CD4-positive, alpha-beta T cell treated with Interleukin-10 for 1 hour (primary cell): ENCODE measurements at regions not wholly inside any gene's neighbourhood (a gene's known extent, or its start where the extent isn't known, plus 50 kb on each side); places are given as distances from the start of the nearest gene placed in this dataset.

Source experiments
- DNase-seq: peaks from one replicate; pipeline ENCODE4 v3.0.0-alpha.2; 2020

DNA sequence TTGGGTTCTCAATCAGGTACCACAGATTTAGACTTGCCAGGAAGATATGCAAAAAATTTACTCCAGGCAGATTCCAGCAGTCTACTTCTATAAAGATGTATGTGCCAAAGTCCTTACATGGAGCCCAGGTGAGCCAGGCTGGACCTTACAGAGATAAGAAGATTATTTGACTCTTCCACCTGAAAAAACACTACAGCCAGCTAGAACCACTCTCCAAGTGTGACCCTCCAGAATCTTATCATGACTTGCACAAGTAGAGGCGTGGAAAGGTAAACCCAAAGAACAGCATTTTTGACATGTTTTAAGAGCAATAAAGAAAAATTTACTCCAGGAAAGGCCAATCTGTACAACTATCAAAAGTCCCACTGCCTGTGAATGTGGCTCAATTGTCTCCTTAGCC, 146.8 kb upstream of the DPT start:
- DNase-seq = no peak

DNA sequence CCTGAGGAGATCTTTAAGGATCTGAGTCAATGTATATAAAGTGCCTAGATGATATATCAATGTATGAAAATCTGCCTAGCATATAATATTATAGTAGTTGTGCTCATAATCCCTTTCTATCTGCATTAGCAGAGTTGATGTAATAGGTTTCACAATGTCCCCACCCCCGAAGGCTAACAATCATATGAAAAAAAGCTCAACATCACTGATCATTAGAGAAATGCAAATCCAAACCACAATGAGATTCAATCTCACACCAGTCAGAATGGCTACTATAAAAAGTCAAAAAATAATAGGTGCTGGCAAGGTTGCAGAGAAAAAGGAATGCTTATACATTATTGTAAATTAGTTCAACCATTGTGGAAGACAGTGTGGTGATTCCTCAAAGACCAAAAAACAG, 147.8 kb upstream of the DPT start:
- DNase-seq = no peak

- no peak for DNase-seq
These were observed 151.1 kb upstream of the DPT start for GRCh38 chr1:168879896-168880734.

DNA sequence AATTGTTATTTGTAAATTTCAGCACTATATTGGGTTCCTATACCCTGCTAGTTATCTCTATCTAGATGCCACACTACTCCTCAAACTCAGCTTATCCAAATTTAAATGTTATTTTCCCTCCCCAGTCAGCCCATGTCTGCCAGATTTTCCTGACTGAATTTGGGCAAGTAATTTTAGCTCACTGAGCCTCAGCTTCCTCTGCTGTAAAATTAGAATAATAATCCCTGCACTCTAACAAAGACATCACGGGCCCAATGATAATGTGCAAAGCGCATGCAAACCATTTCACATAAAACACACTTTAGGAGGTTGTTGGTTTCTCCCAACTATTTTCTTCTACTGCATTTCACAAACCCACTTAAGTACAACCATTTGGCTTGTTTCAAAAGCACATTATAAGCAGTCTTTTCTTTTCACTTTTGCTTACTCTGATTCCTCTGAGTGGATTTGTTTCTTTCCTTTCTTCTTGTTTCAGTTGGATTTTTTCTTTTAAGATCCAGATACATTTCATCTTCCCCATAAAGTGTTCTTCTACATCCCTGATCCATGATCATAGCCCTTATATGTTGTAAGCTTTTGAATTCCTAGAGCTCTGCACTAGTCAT, 152.8 kb upstream of the DPT start:
- no peak for DNase-seq

DNA sequence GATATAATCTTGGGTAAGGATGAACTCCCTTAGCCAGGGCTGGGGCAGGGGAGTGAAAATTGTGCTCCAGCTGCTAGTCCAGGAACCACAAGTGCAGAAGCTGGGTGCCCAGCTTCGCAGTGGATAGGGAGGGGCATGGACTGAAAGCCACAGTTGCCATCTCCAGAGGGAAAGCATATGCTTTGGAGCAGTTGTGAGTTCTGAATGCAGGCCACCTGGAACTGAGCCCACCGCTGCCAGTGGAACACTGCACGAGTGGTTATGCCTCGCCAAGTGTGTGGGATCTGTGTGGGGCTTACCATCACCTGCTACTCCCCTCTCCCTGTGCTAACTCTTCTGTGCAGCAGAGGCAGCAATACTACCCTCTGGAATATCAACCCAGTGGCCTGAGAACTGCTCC, 158.4 kb upstream of the DPT start:
- DNase-seq = no peak

DNA sequence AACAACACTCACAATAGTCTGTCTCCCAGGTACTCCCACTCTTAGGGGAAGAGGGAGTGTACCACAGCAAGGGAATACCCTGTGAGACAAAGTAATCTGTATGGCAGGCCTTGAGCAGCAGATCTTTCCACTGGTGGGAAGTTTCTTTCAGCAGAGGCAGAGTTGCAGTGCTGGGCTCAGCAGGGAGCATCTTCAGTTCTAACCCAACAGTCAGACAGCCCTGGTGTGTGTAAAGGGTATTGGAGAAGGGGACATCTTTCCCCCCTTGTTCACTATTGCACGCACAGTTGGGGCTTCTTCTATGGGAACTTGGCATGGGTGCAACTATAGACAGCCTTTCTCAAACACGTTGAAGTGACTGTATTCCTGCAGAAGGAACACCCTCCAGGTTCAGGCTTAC, 159.4 kb upstream of the DPT start:
- DNase-seq = no peak

DNA sequence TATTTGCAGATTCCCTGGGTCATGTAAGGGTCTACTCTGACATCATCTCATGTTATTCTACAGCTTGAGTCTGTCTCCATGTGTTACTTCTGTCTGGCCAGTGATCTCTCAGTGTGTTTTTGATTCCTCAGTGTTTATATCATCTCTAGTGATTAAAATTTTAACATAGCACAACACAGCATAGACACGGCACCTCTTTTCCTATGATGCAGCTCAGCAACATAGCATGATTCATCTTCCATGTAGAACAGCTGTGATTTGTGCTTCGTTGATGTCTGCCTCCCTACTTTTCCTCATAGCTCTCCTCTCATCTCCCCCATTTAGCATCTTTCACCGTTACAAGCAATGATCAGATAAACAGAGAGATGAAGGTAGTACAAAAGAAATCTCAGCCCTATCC, 163.9 kb upstream of the DPT start:
- no peak for DNase-seq

- no peak for DNase-seq
These were observed 164.4 kb upstream of the DPT start for GRCh38 chr1:168893359-168893801.

DNA sequence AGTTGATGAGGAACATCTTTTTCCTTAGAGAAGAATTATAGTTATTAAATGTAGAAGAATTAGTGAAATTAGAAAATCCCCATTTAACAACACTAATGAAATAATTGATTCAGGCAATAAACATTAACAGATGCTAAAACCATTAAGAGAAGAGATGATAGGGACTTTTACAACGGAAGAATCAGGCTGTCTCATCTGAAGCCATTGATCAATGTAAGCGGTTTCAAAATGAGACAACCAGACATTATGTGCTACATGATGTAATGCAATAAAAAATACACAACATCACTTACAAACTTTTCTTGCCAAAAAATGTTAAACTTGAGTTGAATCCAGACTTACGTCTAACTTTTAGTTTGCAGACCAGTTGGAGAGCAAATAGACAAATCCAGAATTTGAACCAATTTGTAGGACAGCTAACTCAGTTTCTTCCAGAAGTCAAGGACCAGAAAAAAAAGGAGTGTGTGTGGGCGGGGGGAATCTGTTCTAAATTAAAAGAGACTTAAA, 165.4 kb upstream of the DPT start:
- no peak for DNase-seq

DNA sequence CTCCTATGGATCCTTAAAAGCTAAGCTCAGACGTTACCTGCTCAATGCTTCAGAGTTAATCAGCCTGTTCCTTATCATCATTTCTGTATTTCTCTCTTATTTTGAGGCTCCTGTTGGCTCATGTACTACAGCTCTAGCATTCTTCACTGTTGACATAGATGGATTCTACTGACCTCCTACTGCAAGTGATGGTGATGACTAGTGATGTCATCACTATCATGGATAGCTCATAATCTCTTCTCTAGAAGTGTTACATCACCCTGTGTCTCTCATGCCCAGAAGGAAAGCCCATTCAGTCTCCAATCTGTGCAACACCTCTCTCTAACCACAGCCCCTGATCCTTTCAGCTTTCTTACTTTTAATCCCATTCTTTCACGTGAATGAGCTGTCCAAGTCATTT, 168.2 kb upstream of the DPT start:
- no peak for DNase-seq

- DNase-seq = no peak
These were observed 174.3 kb upstream of the DPT start for GRCh38 chr1:168903237-168903830.

- DNase-seq = no peak
These were observed 176.6 kb upstream of the DPT start for GRCh38 chr1:168905633-168906032.

- DNase-seq = no peak
These were observed 177.4 kb upstream of the DPT start for GRCh38 chr1:168906367-168906766.

DNA sequence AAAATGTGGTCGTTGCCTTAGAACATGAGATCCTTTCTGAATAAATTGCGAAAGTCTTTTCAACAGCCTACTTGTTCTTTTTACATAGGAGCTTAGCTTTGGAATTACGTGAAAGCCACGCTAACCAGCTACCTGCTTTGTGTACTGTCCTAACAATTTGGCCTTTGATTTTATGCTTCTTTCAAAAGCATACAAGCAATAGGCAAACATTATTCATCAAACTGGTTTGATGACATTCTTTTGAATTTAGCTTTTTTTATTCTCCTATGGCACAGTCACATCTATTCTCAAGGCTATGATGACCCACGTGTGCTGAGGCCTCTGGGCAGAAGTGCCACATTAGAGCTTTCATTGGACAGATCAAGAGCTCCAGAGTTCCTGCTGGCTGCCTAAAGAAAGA, 178.0 kb upstream of the DPT start:
- DNase-seq = no peak

DNA sequence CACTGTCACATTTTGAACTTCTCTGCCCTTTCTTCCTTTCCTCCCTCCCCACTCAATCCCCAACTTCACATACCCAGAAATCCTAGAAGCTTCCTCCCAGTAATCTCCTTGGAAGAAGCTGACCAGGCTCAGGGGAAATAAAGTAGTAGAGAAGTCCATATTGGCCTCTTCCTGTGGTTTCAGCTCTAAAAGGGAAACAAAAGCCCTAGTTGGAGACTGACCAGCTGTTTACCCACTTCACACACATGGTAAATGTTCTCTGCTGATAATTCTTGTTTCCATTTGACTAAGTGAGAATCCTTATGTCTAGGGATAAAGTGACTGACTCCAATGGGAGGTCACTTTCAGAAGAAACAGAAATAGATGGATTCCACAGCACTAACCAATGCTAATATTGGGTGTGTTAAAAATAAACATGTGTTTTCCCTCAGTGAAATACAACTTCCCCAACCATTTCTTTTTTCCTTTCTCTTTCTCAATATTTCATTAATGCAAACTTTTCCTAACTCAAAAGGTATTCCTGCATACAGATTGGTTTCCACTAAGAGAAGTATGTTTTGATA, 178.9 kb upstream of the DPT start:
- no peak for DNase-seq

- DNase-seq = no peak
These were observed 181.4 kb upstream of the DPT start for GRCh38 chr1:168910403-168910802.

GRCh38 chr1:168911370-168911769, 182.4 kb upstream of the DPT start:
- no peak for DNase-seq

GRCh38 chr1:168913711-168914463, 184.9 kb upstream of the DPT start:
- no peak for DNase-seq

- no peak for DNase-seq
These were observed 188.3 kb upstream of the DPT start for GRCh38 chr1:168917309-168917708.

GRCh38 chr1:168917796-168918195, 188.7 kb upstream of the ATP1B1 start:
- DNase-seq = no peak

GRCh38 chr1:168918860-168919741, 187.4 kb upstream of the ATP1B1 start:
- DNase-seq = no peak
